Gastroesophageal sphincter (tissue), 3 donors: ENCODE measurements at regions not wholly inside any gene's neighbourhood (a gene's known extent, or its start where the extent isn't known, plus 50 kb on each side); places are given as distances from the start of the nearest gene placed in this dataset.

Experiments
- POLR2A ChIP-seq, 2 donors: fragments of 450-650 bp; IDR thresholded peaks; one replicate each; pipeline ENCODE4 v1.6.1; 2017; ENCODE audit warnings: antibody characterized with exemption in 2 of 2, mild to moderate bottlenecking in 2 of 2, moderate library complexity in 1 of 2
- TF ChIP-seq, protein P1 (sequence below), 4 experiments: fragments of 200-600 bp in 2 of 4; fragments of 450-650 bp in 2 of 4; sonication (generic) in 1 of 4; IDR thresholded peaks; one replicate each; pipeline ENCODE4 v1.5.1; 2017 to 2019; ENCODE audit warnings: antibody characterized with exemption in 4 of 4, mild to moderate bottlenecking in 2 of 4, moderate library complexity in 2 of 4

DNA sequence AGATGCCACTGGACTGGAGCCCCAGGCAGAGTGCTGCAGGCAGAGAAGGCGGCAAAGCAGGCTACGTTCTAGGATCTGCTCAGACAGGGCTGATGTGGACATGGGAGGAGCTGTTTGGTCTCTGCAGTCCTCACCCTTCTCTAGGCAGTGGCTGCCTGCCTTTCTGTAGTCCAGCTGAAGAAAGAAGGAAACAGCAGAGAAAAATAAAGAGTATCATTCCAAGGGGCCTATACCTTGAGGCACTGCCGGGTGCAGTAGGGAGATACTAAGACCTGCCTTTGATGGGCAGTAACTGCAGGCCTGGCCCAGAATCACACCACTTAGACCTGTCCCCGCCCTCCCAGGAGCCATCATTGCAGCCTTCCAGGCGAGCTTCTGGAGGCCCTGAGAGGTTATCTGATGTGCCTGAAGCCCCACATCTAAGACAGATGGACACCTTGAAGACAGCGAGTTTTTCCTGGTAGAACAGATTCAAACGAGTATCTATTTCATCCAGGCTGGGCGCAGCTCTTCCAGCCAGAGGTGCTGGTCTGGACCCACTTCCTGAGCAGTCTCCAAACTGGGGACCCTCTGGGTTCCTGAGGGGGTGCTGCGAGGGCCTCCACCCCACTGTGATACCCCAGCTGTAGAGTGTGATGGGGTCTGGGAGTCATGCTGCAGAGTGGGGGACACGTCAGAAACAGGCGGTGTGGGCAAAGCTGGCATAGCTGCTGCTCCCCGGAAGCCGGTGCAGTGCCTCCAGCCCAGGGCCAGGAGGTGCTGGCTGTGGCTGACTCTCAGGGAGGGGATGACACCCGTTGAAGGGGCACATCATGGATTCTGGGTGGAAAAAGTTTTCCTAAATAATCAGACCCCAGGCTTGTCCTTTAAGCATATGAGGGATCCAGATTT, 87.3 kb upstream of the OTOS start:
- TF ChIP-seq POLR2A (IDR thresholded peaks at IDR 0.05), result no peak
- TF ChIP-seq, protein P1, sequence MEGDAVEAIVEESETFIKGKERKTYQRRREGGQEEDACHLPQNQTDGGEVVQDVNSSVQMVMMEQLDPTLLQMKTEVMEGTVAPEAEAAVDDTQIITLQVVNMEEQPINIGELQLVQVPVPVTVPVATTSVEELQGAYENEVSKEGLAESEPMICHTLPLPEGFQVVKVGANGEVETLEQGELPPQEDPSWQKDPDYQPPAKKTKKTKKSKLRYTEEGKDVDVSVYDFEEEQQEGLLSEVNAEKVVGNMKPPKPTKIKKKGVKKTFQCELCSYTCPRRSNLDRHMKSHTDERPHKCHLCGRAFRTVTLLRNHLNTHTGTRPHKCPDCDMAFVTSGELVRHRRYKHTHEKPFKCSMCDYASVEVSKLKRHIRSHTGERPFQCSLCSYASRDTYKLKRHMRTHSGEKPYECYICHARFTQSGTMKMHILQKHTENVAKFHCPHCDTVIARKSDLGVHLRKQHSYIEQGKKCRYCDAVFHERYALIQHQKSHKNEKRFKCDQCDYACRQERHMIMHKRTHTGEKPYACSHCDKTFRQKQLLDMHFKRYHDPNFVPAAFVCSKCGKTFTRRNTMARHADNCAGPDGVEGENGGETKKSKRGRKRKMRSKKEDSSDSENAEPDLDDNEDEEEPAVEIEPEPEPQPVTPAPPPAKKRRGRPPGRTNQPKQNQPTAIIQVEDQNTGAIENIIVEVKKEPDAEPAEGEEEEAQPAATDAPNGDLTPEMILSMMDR (IDR thresholded peaks at IDR 0.05), result no peak
